HG02943 (cell line): ENCODE measurements at regions not wholly inside any gene's neighbourhood (a gene's known extent, or its start where the extent isn't known, plus 50 kb on each side); places are given as distances from the start of the nearest gene placed in this dataset.
"Not testable (repeated sequence)": the region's sequence is repeated elsewhere in the genome, so short reads cannot be mapped to it uniquely, and the experiment has no call there.

Experiments used
- ATAC-seq: cut with Tn5 transposase; IDR thresholded peaks from one replicate; pipeline ENCODE4 v1.9.1; 2021; ENCODE audit warnings: mild to moderate bottlenecking, low read depth, moderate library complexity; ENCODE audit not compliant: unreplicated experiment

DNA sequence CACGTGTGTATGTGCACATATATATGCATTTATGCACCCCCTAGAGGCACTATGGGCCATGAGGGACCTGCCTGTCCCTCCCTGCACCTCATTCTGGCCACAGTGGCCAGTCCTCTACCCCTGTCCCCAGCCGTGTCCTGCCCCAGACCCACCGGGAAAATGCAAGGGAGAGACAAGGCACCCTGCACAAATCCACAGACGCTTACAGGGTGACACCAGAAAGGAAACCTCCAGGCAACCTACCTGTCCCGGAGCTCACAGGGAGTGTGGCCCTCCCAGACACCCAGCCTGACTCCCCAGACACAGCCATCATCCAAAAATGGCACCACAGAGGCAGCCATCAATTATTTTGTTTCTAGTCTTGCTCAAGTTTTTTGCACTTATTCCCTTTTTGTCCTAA, 440.4 kb downstream of the SOX9 start:
- ATAC-seq, result no peak

DNA sequence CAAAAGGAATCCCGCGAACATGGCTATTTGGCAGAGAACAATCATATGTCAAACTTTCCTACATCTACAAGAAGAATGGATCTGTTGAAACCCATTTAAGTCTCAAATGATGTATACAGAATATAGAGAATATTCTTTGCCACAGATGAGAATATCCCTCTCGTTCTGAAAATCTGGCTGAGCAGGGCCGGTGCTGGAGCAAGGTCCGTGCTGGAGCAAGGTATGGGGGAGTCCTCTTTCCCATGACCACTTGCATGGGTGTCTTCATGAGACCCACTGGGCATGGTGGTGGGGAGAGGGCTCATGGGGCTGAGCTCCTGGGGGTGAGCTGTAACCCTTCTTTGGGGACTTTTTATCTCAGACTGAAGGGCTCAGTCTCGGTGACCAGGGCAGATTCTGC, 440.9 kb downstream of the SOX9 start:
- ATAC-seq, result no peak

DNA sequence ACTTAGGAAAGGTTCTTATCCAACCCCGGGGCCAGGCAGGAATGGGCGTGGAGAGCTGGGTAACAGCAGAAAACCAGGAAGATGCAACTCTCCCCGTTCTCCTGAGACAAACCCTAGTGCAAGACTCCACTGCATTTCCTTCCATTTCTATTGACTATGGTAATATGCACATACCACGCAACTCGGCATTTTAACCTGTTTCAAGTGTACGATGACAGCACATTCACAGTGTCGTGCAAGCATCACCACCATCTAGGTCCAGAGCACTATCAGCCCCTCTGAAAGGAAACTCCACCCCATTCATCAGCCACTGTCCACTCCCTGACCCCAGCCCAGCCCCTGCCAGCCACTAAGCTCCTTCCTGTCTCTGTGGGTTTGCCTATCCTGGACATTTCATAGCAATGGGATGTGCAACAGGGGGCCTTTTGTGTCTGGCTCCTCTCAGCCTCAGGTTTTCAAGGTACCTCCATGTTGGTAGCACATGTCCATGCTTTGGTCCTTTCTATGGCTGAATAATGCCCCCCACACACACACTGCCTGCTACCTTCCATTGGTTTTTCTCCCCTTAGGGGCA, 441.9 kb downstream of the SOX9 start:
- no peak for ATAC-seq

DNA sequence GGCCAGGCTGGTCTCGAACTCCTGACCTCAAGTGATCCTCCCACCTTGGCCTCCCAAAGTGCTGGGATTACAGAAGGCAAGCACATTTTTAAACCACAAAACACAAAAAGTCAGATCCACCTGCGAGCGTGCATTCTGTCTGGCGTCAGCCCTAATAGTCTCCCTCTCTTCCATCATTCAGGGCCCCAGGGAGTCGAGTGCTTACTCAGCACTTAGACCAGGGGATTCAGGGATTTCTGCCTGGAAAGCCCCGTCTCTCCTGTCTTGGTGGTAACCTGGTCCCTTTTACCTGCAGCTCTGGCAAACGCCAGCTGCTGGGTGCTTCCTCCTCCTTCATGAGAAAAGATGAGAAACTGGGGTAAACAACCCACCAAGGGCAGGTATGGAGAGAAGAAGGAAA, 443.1 kb downstream of the SOX9 start:
- ATAC-seq, result no peak

DNA sequence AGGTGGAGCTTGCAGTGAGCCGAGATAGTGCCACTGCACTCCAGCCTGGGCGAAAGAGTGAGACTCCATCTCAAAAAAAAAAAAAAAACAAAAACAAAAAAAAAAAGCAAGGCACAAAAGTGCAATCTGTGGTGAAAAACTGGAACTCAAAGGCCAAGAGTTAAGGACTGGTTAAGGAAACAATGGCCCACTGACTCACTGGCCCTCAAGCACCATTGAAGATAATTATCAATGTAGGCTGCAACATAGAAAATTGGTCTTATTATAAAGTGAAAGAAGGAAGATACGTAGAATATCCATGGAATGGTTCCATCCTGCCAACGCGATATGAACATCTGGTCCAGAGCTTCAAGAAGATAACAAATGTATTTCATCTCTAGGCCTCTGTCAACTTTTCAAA, 444.2 kb downstream of the SOX9 start:
- no peak for ATAC-seq

DNA sequence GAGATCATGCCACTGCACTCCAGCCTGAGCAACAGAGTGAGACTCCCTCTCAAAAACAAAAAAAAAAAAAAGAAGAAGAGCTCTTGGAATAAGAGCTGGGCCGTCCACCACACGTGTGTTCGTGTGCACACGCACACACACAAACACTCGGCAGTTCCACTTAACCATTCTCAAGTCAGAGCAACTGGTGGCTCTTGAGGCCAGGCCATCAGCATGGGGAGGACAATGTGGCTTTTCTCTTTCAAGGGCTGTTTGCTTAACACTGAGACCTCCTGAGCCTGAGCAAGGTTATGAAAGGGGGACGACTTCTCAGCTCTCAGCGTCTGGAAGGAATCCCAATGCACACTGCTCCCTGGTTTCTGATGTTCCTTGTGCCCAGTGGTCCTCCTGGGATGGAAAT, 444.9 kb downstream of the SOX9 start:
- no peak for ATAC-seq

DNA sequence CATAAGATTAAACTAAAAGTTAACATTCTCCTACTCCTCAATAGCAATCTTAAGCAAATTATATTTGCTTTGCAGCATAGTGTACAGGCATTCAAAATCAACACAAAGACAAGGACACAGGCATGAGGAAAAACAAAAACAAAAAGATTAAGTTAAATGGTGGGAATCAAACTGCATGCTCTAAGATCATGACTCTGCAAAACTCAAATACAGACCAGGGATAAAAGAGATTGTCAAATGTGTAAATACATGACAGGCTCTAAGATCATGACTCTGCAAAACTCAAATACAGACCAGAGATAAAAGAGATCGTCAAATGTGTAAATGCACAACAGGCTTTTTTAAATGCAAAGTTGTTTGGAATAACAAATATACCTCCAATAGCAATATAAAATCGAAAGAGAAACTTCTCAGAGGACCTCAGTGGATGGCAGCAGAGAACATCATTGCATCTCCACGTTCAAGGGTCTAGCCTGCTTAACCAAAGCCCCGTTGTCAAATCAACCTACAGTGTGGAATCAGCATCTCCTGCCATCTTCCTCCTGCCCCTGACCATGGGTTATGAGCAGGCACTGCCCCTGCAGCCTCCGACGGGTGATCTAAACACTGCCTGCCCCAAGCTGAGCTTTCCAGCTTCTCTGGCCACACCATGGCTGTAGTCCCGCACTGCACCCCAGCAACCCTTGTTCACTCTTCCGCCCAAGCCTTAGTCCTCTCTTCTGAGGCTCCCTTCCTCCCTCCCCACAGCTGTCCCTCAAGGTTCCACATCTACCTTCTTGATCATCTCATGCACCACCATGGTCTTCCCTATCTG, 446.1 kb downstream of the SOX9 start:
- ATAC-seq, result no peak

DNA sequence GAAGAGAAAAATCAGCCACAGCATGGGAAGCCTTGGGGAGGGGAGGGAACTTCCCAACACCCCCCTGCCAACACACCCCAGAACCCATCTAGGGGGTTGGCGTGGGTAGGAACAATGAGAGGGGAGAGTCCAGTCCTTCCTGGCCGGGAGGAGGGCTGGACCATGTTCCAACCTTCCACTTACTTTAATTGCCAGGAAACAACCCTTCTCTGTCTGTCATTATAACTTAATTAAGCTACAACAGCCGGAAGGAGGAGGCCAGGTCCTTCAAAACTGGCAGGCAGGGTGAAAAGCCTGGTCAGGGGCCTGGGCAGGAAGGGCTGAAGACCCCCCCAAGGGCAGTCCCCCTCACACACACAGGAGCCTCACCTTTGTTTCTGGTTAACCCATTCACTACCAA, 447.0 kb downstream of the SOX9 start:
- ATAC-seq, result no peak

DNA sequence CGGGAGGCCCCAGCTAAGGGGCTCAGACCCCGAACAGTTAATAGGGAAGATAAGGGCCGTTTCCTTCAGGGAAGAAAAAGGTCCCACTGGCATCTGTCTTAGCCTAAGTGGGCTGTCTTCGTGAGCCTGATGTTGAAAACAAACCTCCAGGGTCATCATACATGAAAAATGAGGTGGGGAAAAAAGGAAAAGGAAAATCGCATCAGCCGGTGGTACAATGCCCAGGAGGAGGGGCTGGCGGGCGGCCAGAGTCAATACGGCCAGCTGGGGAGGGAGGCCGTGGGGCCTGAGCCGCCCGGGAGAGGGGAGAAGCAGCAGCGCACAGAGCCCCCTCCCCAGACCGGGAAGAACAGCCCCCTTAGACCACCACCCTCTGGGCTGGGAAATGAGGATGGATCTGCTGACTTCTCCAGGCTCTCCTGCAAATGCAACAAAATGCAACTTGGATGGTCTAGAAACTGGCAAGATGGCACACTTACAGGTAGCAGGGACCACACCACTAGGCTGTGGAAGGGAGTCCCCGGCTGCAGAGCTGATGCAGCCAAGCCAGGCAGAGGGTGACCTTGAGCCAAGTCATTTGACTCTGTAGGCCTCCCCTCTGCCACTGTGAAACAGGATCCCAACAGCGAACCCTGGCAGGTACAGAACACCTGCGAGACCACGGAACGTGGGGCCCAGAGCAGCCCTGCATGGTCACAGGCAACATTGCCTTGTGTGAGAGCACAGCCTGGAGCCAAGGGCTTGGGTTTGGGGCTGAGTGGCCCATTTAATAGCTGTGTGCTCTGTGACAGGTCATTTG, 448.5 kb downstream of the SOX9 start:
- no peak for ATAC-seq

DNA sequence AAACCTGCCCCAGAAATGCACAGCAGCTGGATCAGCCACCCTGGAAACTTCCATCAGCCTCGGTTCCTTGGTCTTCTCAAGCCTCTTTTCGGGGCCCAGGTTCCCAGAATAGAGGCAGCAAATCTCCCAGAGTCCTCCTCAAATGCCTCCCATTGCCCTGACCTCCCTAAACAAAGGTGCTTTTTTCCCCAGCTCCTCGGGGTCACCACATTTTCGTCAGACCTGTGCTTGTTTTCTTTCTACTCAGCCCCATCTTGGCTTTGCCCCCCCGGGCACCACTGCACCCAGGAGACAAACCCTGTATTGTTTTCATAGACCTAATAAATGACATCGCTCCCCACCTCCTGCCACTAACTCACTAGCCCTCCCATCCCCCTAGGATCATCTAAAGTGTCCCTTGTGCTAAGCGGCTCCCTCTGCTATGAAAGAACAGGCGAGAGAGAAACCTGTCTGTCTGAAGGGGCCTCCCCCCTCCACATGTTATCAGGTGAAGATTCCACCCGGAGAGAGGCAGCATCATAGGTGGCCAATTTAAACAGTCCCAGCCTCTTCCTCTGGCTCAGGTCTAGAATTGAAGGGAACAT, 451.1 kb downstream of the SOX9 start:
- ATAC-seq, result no peak

DNA sequence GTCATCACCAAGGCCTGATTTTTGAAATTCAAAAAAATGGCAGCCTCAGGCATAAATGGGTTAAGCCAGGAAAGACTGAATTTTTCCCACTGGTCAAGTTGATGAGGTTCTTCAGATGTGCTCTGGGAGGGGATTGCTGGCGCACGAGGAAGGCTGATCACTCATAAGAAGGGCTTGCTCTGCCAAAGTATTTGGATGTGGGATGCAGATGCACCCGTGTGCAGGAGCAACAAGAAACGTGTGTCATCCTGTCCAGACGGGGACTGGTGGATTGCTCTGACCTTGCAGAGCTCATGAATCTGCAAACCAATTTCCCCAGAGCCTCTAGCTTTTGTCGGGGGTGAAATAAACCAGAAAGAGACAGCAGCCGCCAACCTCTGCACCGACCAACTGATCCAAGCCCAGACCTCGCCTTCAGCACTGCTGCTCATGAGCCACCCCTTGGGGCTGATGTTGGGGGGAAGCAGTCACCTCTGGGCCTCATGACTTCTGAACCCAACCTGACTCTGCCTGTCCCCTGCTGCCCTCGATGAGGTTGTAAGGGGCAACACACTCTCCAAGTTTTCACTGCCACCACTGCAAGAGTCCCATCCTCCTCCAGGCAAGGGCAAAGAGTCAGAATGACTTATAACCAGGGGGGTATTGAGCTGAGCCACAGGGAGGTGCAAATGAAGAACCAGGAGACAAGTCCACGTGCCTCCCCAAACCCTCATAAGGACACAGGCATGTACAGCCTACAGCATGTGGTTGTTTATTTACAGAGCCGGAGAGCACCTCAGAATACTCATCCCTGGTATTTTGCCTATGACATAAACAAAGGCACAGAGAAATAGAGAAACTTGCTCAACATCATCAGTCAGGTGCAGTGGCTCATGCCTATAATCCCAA, 452.0 kb downstream of the SOX9 start:
- no peak for ATAC-seq

DNA sequence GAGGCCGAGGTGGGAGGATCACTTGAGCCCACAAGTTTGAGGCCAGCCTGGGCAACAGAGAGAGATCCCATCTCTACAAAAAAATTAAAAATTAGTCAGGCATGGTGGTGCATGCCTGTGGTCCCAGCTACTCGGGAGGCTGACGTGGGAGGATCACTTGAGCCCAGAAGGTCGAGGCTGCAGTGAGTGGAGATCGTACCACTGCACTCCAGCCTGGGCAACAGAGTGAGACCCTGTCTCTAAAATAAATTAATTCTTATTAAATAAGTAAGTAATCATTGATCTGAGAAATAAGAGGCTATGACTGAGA, 452.6 kb downstream of the SOX9 start:
- ATAC-seq, result not testable (repeated sequence)

DNA sequence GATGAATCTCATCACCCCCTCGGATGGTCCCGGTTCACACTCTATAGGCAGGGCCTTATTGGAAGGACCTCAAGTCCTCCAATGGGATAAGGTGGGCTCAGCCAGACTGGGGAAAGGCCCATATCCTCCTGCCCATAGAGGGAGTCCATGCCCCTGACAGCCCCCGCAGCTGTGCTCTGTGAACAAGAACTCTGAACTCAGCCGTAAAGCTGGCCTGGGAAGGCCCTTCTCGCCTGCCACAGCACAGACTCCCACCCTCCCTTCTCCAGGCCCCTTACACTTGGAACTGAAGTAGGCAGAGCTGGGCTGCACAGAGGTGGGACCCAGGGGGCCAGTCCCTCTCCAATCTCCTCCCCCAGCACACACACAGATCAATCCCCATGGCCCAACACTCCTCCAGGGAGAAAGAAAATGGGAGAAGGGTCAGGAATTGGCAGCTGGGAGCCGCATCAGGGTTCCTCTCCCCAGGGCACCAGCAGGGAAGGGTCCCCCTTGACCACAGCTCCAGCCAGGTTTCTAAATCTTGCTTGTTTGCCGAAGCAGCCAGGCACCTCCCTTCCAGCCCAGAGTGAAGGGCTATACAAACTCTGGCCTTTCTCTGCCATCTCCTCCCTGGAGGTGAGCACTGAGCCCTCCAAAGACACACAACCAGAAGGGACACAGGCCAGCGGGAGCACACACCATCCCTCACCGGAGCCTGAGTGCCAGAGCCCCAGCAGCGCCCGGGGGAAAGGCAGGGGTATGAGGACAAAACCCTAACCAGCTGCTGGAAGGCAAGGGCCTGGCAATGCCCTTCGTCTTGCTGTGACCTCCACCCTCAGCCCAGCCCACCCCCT, 454.1 kb downstream of the SOX9 start:
- no peak for ATAC-seq

DNA sequence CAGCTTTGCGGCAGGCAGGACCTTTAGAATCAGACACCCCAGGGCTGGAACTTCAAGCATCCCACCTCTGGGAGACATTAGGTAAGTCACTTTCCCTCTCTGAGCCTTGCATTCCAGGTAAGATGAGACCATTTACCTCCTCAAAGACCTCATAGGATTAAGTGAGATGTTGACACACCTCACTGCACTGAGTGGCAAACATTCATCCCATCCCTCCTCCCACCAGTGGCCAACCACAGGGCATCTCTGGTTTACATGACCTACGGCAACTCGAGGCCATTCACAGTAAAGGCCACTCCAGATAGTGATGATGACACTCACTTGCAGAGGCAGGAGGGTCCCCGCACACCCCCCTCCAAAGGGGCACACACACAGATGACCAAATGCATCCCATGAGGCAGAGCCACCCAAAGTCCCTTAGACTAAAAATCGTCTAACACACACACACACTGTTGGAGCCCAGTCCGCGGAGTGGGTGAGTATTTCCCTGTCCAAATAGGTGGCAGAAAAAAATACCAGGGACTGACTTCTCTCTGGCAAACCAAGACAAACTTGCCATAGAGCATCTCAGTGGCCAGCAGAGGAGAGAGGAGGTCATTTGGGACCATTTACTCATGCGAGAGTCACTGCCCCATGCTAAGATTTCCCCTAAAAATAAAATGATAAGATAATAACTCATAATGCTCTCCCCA, 454.9 kb downstream of the SOX9 start:
- no peak for ATAC-seq

DNA sequence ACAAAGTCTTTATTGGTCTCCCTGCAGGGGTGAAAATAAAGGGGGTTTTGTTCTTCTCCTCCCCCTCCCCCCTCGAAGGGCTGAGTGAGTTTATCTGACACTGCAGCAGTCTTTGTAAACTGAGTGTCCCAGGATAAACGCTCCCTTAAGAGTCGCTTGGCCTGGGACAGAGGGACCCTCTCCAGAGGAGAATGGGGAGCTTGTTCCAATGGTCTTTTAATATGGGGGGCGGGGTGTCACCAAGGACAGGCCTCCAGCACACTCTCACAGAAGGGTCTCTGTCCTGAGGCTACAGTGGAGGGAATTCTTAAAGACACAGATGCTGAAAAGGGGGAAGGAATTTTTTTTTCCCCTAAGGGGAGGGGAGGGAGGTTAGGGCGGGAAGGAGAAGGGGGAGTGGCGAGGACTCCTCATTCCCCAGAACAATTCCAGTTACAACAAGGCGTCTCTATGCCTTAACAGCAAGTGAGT, 455.5 kb downstream of the SOX9 start:
- no peak for ATAC-seq

DNA sequence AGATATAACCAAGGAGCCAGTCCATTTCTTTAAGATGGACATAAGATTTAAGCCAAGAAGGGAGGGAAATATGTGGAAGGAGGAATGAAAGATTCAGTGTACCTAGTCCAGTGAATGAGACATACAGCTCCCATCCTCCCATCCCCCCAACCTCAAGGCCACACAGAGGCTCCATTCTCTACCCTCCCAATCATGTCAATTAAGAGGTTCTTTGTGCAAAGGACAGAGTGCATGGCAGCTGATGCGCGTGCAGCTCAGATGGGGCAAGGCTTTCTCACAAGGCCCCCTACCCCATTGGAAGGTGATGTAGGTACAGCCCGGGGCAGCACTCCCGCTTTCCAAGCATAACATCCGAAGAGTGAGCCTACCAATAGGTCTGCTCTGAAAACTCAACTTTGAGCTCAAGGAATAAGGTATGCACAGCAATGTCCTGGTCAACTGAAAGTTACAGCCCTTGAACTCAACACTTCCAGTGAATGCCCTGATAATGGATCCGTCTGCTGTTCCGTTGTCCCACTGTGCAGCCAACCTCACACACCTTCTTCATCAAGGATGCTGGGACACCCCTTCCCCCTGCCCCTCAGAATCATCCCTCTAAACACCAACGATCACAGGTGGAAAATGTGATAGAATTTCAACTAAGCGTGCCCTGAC, 458.1 kb downstream of the SOX9 start:
- no peak for ATAC-seq

DNA sequence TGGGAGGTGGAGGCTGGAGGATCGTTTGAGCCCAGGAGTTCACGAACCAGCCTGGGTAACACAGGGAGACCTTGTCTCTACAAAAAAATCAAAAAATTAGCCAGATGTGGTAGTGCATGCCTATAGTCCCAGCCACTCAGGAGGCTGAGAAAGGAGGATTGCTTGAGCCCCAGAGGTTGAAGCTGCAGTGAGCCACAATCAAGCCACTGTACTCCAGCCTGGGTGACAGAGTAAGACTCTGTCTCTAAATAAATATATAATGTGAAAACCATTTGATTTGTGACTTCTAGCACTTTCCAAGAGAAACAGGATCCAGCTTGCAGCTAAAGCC, 459.1 kb downstream of the SOX9 start:
- no peak for ATAC-seq

DNA sequence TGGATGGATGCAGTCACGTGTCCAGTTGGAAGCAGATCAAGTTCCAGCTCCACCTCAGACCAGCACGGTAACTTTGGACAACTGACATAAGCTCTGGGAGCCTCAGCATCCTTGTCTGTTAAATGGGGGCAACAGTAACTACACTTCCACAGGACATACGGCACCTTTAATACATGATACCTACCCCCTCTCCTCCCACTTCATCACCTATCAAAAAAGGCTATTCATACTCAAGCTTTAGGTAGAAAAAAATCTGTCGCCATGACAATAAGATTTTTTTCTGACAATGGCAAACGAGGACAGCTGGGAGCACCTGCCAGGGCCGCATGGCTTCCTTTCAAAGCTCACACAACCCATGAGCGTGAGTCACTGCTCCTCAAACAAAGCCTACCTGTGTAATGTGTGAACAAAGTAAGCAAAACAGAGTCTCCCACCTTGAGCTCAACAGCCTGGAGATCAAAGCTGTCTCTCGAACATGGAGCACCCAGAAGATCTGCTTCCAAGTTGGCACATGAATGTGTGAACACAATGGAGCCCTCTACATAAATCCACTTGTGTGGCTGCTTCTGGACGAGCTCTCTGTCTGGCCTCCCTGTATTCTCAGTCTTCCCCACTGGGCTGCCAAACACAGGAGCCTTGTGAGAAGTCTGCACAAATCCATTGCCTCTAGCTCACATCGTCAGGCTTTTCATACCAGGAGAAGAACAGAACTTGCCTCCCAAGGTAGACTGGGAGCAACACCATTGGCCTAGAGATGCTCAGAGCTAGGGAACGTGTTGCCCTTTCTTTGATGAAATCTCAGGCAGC, 459.7 kb downstream of the SOX9 start:
- ATAC-seq, result no peak
